Sigmoid colon (tissue), 4 donors: ENCODE measurements at regions not wholly inside any gene's neighbourhood (a gene's known extent, or its start where the extent isn't known, plus 50 kb on each side); places are given as distances from the start of the nearest gene placed in this dataset.

Experiments used
- EP300 ChIP-seq, 4 donors: sonication (generic); formaldehyde crosslinking; IDR thresholded peaks; one replicate each; pipeline ENCODE4 v1.6.1; 2017; ENCODE audit warnings: antibody characterized with exemption in 4 of 4
- POLR2A ChIP-seq, 2 donors: fragments of 450-650 bp; IDR thresholded peaks; one replicate each; pipeline ENCODE4 v1.6.1; 2016; ENCODE audit warnings: antibody characterized with exemption in 2 of 2, mild to moderate bottlenecking in 2 of 2, moderate library complexity in 2 of 2
- TF ChIP-seq, protein P1 (sequence below), 4 experiments: fragments of 450-650 bp in 3 of 4; fragments of 200-600 bp in 1 of 4; IDR thresholded peaks; one replicate each; pipeline ENCODE4 v1.5.1; 2016 to 2019; ENCODE audit warnings: antibody characterized with exemption in 4 of 4, mild to moderate bottlenecking in 3 of 4, moderate library complexity in 2 of 4

- TF ChIP-seq, protein P1, sequence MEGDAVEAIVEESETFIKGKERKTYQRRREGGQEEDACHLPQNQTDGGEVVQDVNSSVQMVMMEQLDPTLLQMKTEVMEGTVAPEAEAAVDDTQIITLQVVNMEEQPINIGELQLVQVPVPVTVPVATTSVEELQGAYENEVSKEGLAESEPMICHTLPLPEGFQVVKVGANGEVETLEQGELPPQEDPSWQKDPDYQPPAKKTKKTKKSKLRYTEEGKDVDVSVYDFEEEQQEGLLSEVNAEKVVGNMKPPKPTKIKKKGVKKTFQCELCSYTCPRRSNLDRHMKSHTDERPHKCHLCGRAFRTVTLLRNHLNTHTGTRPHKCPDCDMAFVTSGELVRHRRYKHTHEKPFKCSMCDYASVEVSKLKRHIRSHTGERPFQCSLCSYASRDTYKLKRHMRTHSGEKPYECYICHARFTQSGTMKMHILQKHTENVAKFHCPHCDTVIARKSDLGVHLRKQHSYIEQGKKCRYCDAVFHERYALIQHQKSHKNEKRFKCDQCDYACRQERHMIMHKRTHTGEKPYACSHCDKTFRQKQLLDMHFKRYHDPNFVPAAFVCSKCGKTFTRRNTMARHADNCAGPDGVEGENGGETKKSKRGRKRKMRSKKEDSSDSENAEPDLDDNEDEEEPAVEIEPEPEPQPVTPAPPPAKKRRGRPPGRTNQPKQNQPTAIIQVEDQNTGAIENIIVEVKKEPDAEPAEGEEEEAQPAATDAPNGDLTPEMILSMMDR (IDR thresholded peaks at IDR 0.05), result no peak
- TF ChIP-seq POLR2A (IDR thresholded peaks at IDR 0.05), result no peak
- TF ChIP-seq EP300 (IDR thresholded peaks at IDR 0.05), result no peak
Observed at GRCh38 chr12:24409868-24410267, 460.4 kb upstream of the SOX5 start.
